ENCODE measurements at regions not wholly inside any gene's neighbourhood (a gene's known extent, or its start where the extent isn't known, plus 50 kb on each side); places are given as distances from the start of the nearest gene placed in this dataset.

- no peak for DNase-seq
Observed at GRCh38 chrX:10048076-10048475, 80.9 kb downstream of the CLDN34 start.

DNA sequence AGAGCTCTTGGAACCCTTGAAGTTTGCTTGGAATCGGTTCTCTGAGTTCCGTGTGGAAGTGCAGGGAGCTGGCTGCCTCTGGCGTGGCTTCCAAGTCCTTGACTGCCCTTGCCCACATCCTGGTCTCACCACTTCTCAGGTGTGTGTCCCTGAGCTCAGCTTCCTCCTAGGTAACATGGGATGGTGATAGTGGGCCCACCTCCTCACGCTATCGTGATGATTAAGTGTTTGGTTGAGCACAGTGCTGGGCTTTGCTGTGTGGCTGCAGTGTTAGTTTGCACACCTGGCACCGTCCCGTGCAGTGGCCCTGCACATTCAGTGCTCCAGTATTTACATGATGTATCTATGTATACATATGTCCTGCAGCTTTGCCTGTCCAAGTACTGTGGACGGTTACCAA, 81.5 kb downstream of the CLDN34 start:
- DNase-seq = no peak

- no peak for DNase-seq
Observed at GRCh38 chrX:10049236-10049635, 82.1 kb downstream of the CLDN34 start.

- DNase-seq = no peak
Observed at GRCh38 chrX:10050481-10050880, 83.3 kb downstream of the CLDN34 start.

DNA sequence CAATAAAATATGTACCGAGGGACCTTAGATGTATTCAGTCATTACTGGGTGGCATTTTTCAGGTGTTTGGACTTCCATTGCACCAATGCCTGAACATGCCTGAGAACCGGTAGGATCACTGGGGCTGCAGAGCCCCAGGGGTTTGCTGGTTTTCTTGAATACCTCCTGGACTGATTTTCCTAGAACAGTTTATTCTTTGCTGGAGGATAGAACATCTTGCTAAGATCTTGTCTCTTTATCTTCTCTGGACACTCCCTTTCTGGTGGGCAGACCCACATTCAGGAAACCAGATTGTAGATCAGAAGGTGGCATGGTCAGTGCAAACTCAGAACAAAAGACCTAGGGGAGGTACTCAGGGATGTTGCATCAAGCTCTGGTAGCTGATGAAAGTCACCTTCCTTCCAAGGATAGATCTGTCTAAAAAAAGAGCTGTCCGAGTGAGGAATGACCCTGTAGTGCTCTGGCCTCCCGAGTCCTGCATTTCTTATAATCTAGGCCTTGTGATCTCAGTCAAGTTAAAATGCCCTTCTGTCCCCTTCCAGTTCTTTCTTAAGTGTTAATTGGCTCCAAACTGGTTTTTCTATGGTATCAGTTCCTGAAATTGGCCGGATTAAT, 84.8 kb downstream of the CLDN34 start:
- DNase-seq = no peak

DNA sequence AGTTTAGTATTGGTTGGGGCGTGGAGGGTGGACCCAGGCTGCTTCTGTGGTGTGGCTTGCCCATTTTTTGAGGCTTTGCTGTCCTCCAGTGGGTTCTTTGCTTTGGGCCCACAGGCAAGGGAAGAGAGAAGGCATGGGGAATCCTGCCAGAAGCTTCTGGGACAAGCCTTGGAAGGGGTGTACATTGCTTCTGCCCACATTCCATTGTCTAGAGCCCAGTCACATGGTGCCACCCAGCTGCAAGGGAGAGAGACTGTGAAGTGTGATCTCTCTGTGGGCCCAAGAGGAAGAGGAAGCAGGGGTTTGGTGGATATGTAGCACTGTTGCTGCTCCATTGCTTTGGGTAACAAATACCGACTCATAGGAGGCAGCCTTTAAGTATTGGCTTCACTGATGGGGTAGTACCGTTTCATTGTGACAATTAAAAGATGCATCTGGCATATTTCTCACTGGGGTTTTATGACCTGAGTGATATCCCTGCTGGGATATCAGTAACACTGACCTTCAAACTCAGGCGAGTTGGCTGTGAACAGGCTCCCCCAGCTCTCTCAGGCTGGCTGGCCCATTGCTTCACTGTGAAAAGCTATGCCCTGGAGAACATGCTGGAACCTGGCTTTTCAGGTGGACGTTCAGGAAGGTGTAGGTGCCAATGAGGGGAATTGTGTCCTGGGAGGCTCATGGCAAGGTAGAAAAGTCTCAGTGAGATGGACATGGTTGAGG, 85.9 kb downstream of the CLDN34 start:
- DNase-seq = no peak

DNA sequence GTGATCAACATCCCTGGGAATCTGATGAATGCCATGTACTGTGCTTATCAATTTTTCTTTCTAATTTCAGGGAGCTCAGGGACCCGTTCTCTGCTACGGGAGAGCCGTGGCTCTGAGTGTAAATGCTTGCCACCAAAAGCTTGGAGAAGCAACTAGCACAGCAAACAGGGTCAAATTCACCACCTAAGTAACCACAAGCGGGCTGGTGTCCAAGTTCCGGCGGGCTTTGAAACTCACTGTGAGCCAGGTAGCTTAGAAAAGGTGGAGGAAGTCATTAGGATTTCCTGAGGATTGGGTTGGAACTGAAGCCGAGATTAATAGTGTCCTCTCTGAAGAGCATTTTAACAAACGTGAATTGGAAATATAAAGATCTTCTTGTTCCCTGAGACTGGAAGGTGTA, 87.2 kb downstream of the CLDN34 start:
- DNase-seq = no peak

GRCh38 chrX:10055430-10055829, 88.3 kb downstream of the CLDN34 start:
- no peak for DNase-seq

GRCh38 chrX:10062352-10062751, 94.4 kb upstream of the CLCN4 start:
- no peak for DNase-seq

GRCh38 chrX:10062980-10063379, 93.8 kb upstream of the CLCN4 start:
- DNase-seq = no peak

DNA sequence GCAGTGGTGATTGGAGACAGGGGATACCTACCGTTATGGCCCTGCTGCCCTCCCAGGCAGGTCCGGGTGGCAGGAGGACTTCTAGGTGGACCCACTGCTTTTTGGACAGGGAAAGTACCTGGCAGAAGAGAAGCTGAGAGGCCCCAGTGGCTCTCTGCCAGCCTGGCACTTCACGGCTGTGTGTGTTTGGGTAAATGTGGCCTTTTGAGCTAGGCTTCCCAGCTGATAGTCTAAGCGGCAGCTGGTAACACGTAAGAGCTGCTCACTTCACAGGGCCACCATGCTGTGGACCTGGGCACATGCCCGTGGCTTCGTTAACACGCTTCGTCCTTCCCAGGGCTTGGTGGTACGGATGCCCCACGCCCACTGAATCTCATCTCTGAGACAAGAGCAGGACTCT, 92.0 kb upstream of the CLCN4 start:
- no peak for DNase-seq

- no peak for DNase-seq
Observed at GRCh38 chrX:10070714-10071436, 85.9 kb upstream of the CLCN4 start.

- DNase-seq = no peak
Observed at GRCh38 chrX:10071451-10072144, 85.2 kb upstream of the CLCN4 start.

DNA sequence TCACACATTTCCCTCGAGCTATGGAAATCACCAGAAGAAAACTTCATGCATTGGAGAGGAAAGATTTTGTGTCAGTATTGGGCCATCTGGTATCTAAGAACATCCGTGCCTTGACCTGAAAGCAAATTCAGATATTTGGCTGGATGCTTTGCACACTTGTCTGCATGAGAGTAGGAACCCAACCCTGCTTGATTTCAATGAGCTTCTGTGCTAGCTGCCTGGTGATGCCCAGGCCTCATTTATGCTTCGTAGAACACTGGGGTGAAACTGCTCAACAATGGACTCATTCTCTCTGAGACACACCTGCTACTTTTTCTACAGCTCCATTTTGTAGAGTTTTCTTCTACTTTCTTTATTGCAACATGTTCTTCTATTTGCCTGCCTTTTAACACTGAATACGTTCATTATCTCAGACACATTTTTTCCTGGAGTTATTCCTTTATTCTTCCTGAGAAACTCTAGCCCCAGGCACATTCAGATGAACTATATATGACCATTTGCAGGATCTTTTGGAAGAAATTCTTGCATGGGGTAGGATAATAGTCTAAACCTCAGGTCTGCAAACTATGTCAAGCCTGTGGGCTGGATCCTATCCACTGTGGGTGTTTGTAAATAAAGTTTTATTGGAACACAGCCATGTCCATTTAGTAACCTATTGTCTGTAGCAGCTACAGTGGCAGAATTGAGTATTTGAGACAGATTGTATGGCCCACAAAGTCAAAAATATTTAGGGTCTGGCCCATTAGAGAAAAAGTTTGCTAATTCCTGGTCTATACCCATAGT, 83.8 kb upstream of the CLCN4 start:
- DNase-seq = no peak

GRCh38 chrX:10073671-10074070, 83.1 kb upstream of the CLCN4 start:
- no peak for DNase-seq

- no peak for DNase-seq
Observed at GRCh38 chrX:10074241-10074941, 82.4 kb upstream of the CLCN4 start.

GRCh38 chrX:10076765-10077164, 80.0 kb upstream of the CLCN4 start:
- no peak for DNase-seq

GRCh38 chrX:10077425-10078188, 79.2 kb upstream of the CLCN4 start:
- no peak for DNase-seq

DNA sequence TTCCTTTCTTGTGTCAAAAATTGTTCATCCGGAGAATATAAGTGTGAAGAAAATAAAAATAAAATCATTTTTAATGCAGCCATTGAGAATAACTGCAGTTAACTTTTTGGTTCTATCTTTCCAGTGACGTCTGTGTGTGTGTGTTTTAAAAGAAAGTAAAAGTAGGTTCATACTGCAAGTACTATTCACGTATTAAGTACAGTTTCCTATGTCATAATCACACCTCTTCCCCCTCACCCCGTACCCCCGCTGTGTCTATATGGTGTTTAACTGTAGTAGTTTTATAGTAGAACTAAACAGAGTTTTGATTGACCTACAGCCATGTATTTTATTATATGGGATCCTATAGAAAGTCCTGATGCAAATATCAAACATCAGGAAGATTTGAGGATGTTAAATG, 78.5 kb upstream of the CLCN4 start:
- no peak for DNase-seq

DNA sequence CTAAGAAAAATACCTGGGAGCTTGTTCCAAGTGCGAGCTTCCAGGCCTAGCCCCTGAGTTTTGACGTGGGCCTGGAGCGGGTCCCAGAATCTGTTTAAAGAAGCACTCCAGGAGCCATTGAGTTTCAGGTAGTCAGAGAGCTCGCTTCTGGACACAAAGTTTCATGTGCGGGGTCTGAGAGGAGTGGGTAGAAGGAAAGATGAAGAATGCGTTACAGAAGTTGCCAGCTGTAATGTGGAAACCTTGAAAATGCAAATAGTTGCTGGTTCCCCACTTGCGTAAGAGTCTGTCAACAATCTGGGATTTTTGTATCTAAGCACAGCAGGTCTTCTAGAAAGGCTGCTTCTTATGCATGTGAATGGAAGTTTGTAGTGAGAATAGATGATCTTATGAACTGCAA, 77.5 kb upstream of the CLCN4 start:
- no peak for DNase-seq

GRCh38 chrX:10083809-10084208, 73.0 kb upstream of the CLCN4 start:
- no peak for DNase-seq
